ENCODE measurements at regions not wholly inside any gene's neighbourhood (a gene's known extent, or its start where the extent isn't known, plus 50 kb on each side); places are given as distances from the start of the nearest gene placed in this dataset.

GRCh38 chr10:110413049-110413783, 84.5 kb upstream of the DUSP5 start:
- peak; percentile 87 for DNase-seq (ENCODE audit: low read depth)

- DNase-seq (ENCODE audit: low read depth) = peak; percentile 50
Measured at GRCh38 chr10:110413903-110414547, 83.7 kb upstream of the DUSP5 start.

- DNase-seq (ENCODE audit: low read depth) = peak; percentile 94
Measured at GRCh38 chr10:110414548-110415309, 83.0 kb upstream of the DUSP5 start.

DNA sequence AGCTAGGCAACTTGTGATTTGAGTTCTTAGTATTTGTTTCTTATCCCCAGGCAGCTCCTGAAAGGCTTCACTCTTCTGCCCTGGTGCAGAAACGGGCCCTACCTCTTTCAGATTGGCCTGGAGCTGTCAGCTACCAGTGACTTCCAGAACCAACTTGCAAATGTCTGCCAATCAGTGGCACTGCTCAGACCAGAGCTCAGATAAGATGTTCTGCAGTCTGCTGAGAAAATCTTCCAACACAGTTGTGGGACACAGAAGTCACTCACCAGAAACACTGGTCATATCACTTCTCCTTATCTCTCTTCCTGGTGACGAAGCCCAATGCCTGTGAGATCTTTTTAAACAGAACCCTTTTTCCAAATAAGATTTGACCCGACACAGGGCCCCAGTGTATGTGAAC, 81.9 kb upstream of the DUSP5 start:
- no peak for DNase-seq (ENCODE audit: low read depth)

DNA sequence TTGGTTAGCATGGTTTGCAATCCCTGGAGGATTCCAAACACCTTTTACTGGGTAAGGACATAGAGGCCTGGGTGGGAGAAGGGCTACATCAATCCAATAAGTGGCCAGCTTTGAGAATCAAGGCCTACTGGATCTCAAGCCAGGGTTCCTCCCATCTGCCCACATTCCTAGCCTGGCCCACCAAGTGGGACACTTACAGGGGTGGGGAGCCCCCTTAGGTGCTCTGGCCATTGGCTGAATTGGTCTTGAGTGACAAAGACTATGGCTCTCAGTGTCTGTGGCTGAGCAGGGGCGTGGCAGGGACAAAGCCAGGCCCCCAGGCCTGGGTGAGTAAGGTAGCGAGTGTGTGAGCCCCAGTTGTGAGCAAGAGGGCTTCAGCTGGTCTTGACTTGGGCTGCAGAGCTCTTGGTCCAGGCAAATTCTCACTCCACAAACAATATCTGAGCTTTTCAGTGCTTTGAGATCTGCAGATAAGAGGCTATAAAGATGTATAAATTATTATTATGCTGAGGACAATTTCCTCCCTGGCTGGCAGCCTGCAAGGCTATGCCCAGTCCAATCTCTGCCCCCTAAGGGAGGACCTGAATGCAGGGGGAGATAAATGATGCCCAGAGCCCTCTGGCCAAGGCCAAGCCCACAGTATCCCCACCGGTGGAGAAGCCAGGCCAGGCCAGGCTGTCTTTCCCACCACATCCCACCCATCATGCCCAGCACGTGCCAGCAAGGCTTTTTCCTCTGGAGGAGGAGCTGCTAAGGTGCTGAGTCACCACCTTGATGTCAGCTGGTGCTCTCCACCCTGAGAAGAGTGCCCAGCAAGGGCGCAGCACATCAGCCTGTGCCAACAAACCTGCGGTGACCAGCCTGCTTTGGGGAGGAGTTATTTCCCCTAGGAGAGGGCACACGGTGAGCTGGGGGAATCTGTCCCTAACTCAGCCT, 80.7 kb upstream of the DUSP5 start:
- DNase-seq (ENCODE audit: low read depth) = peak; percentile 59

DNA sequence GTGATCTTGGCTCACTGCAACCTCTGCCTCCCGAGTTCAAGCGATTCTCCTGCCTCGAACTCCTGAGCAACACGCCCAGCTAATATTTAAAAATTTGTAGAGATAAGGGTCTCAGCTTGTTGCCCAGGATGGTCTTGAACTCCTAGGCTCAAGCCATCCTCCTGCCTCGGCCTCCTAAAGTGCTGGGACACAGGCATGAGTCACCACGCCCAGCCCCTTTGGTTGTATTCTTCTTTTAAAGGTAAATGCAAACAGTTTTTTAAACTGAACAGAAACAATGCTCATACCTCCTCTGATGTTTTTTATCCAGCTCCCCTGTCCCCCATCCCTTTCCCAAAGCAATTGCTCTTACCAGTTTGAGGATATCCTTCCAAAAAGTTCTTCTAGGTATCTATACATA, 79.5 kb upstream of the DUSP5 start:
- no peak for DNase-seq (ENCODE audit: low read depth)

- no peak for DNase-seq (ENCODE audit: low read depth)
Measured at GRCh38 chr10:110419265-110419664, 78.4 kb upstream of the DUSP5 start.

- no peak for DNase-seq (ENCODE audit: low read depth)
Measured at GRCh38 chr10:110420401-110421193, 77.1 kb upstream of the DUSP5 start.

DNA sequence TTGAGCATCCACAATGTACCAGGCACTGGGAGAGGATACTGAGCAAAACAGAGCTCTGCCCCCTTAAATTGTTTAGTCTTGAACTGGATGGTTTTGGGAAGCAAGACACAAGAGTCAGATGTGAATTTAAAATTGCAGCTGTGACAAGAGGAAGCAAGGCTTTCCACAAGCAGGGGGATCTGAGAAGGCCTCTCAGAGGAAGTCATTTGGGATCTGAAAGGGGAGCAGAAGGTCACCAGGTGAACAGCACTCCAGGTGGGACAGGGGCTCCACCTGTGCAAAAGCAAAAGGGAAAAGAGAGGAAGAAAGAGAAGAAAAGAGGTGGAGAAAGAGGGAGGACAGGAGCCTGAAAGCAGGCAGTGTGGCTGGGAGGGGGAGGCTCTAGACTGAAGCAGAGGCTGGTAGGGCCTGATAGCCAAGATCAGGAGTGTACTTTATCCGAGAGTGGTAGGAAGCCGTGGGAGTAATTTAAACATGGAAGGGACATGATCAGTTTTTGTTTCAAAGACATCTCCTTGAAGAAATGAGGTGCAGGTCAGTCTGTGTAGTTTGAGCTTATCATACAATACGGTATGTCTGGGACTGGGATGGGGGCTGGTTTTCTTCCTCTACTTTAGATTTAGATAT, 76.1 kb upstream of the DUSP5 start:
- DNase-seq (ENCODE audit: low read depth) = no peak

DNA sequence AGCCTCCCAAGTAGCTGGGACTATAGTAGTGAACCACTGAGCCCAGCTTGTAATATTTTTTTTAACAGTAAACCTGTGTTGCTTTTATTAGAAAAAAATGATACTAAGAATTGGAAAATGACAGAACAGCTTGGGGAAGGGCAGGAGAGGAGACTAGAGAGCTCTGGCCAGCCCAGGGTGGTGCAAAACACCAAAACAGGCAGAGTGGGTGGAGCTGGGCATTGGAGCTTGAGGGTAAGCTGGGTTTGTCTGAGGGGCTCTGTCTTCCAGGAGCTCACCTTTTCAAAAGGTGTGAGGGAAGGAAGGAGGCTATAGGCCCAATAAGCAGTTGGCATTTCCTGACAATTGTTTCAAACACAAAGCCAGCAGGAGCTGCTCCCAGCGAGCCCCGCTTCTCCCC, 75.2 kb upstream of the DUSP5 start:
- no peak for DNase-seq (ENCODE audit: low read depth)

GRCh38 chr10:110423650-110424049, 74.1 kb upstream of the DUSP5 start:
- DNase-seq (ENCODE audit: low read depth) = no peak

GRCh38 chr10:110425684-110426293, 71.9 kb upstream of the DUSP5 start:
- peak; percentile 84 for DNase-seq (ENCODE audit: low read depth)

GRCh38 chr10:110426294-110427181, 71.2 kb upstream of the DUSP5 start:
- peak; percentile 68 for DNase-seq (ENCODE audit: low read depth)

- DNase-seq (ENCODE audit: low read depth) = peak; percentile 59
Measured at GRCh38 chr10:110429301-110429700, 68.4 kb upstream of the DUSP5 start.

DNA sequence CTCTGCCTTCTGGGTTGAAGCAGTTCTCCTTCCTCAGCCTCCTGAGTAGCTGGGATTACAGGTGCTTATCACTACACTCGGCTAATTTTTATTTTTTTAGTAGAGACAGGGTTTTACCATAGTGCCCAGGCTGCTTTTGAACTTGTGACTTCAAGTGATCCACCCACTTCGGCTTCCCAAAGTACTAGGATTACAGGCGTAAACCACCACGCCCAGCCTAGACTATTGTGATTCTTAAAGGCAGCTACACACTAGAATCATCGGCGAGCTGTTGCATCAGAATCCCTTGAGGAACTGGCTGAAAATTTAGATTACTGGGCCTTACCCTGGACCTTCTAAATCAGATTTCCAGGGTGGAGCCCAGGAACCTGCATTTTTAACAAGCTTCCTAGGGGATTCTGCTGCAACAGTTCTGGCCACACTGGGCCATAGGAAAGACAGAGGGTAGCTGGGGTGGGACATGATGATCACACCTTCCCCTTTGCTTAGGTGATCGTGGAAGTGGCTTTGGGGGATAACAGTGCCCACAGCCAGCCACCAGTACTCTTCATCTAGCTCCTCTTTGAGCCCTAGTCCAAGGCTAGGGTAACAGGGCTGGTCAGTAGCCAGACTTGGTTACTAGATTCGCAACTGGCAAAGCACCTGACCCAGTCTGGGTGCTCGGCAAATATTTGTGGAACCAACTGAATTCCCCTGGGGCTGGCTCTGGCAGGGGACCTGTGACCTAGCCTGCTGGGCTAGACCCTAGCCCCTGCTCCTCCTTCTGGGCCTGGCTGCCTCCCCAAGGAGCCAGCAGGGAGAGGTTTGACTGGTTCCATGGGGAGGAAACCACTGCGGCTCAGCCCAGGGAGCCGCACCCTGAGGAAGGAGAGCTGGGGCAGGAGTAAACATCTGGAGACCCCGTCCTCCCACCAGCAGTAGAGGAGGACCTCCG, 67.1 kb upstream of the DUSP5 start:
- DNase-seq (ENCODE audit: low read depth) = peak; percentile 25

GRCh38 chr10:110431659-110432058, 66.0 kb upstream of the DUSP5 start:
- DNase-seq (ENCODE audit: low read depth) = no peak

DNA sequence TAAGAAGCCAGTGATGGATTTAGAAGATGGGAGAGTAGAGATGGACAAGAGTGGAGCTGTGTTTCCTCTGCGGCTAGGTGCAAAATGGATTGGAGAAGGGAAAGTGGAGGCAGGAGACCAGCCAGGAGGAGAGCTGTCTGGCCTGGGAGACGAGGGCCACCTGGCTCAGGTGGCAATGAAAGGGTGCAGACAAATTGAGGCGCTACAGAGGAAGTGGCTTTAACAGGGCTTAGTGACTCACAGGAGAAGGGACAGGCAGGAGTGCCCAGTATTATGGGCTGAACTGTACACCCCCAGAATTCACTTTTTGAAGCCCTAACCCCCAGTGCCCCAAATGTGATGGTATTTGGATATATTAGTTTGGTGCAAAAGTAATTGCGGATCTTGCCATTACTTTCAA, 65.6 kb upstream of the DUSP5 start:
- DNase-seq (ENCODE audit: low read depth) = no peak
